ENCODE measurements at regions not wholly inside any gene's neighbourhood (a gene's known extent, or its start where the extent isn't known, plus 50 kb on each side); places are given as distances from the start of the nearest gene placed in this dataset.

DNA sequence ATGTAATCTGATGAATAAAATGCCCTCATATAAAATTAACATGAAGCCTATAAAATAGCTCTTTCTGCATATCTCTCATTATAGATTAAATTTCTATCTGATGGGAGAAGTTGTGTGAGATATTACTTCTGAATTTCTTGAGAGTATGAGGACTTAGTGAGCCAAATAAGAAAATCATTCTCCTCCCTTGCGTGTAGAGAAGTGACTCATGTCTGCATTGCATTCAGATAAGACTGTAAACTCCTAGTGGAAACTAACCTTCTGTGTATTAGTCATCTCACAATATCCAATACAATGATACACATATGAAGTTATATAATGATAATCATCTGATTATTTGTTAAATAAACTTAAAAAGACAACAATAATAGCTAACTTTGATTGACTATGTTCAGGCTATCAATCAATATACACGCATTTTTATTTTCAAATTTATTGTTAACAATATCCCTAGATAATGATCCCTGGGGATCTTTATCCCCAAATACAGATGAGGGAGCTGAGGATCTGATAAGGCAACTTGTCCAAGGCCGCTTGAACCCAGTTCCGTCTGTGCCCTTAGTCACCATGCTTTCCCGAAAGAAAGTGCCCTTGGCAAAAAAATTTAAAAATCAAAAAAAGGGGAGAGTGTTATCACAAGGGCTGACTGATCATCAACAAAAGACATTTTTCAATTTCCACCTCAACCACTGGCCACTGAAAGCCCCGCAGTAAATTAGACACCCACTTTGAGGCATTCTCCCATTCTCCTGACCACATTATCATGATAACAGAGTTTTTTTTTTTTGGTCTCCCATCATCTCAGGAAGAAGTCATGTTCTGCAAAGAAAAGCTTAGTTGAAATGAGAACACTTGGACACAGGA is 189.2 kb upstream of the RASSF8 start:
- TF ChIP-seq POLR2A (IDR thresholded peaks at IDR 0.05) (no peak), POLR2AphosphoS5 (IDR thresholded peaks at IDR 0.05) (no peak)
- TF ChIP-seq, protein P1, sequence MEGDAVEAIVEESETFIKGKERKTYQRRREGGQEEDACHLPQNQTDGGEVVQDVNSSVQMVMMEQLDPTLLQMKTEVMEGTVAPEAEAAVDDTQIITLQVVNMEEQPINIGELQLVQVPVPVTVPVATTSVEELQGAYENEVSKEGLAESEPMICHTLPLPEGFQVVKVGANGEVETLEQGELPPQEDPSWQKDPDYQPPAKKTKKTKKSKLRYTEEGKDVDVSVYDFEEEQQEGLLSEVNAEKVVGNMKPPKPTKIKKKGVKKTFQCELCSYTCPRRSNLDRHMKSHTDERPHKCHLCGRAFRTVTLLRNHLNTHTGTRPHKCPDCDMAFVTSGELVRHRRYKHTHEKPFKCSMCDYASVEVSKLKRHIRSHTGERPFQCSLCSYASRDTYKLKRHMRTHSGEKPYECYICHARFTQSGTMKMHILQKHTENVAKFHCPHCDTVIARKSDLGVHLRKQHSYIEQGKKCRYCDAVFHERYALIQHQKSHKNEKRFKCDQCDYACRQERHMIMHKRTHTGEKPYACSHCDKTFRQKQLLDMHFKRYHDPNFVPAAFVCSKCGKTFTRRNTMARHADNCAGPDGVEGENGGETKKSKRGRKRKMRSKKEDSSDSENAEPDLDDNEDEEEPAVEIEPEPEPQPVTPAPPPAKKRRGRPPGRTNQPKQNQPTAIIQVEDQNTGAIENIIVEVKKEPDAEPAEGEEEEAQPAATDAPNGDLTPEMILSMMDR (IDR thresholded peaks at IDR 0.05 in 8 of 11, conservative IDR thresholded peaks at IDR 0.05 in 3 of 11), result no peak

Measured in spleen (tissue), 7 donors.